Thymus (tissue), 11 donors: ENCODE measurements at regions not wholly inside any gene's neighbourhood (a gene's known extent, or its start where the extent isn't known, plus 50 kb on each side); places are given as distances from the start of the nearest gene placed in this dataset.

ENCODE experiments used
- DNase-seq, 9 donors: peaks; one replicate each; pipeline ENCODE4 v3.0.0-alpha.2; 2013; ENCODE audit warnings: low spot score in 9 of 9, low read depth in 6 of 9, missing footprints in 1 of 9
- H3K27ac ChIP-seq, 2 donors: one replicate each; pipeline ENCODE4 v1.5.1; 2013; ENCODE audit warnings: control low read depth in 1 of 2, low read depth in 1 of 2, low read length in 1 of 2, mild to moderate bottlenecking in 1 of 2, moderate library complexity in 1 of 2
- H3K27me3 ChIP-seq, 2 donors: one replicate each; pipeline ENCODE4 v1.5.1; 2013; ENCODE audit warnings: low read length in 1 of 2; ENCODE audit not compliant: control insufficient read depth in 2 of 2, insufficient read depth in 1 of 2
- H3K36me3 ChIP-seq, 2 donors: one replicate each; pipeline ENCODE4 v1.5.1; 2013; ENCODE audit warnings: low read length in 1 of 2, mild to moderate bottlenecking in 1 of 2, moderate library complexity in 1 of 2; ENCODE audit not compliant: control insufficient read depth in 2 of 2, insufficient read depth in 2 of 2
- H3K4me1 ChIP-seq, 2 donors: one replicate each; pipeline ENCODE4 v1.5.1; 2013; ENCODE audit warnings: low read length in 2 of 2; ENCODE audit not compliant: control insufficient read depth in 2 of 2, insufficient read depth in 2 of 2
- H3K4me3 ChIP-seq, 2 donors: one replicate each; pipeline ENCODE4 v1.5.1; 2013; ENCODE audit warnings: low read length in 2 of 2, control low read depth in 1 of 2, mild to moderate bottlenecking in 1 of 2
- H3K9me3 ChIP-seq, 2 donors: one replicate each; pipeline ENCODE4 v1.5.1; 2013; ENCODE audit warnings: low read length in 1 of 2, mild to moderate bottlenecking in 1 of 2; ENCODE audit not compliant: control insufficient read depth in 2 of 2, insufficient read depth in 1 of 2
- WGBS: extraction: QIAGEN DNeasy Blood & Tissue Kit; methylation state at CpG from one replicate; pipeline ENCODE4 v1.1.7; 2013; 5-methylcytosine and 5-hydroxymethylcytosine counted together
- donor health status: healthy.

GRCh38 chr10:124176349-124177179, 83.2 kb upstream of the CHST15 start:
- H3K4me3 ChIP-seq, result no peak overlapping the region
- no peaks in the 10 kb centered on the region for H3K9me3 ChIP-seq
- DNase-seq, result peak in 1 of 9 donors; percentile 26
- WGBS, result 33% methylated on average over 15 of the region's 15 CpGs
- H3K27me3 ChIP-seq, result peaks cover 0 to 7% of the 10 kb centered on the region in 2 donors
- no peaks in the 10 kb centered on the region for H3K36me3 ChIP-seq
- H3K27ac ChIP-seq, result no peak overlapping the region
- H3K4me1 ChIP-seq, result peaks cover 12 to 38% of the 10 kb centered on the region in 2 donors

- peaks cover 0 to 7% of the 10 kb centered on the region in 2 donors for H3K27me3 ChIP-seq
- H3K4me1 ChIP-seq, result peaks cover 12 to 43% of the 10 kb centered on the region in 2 donors
- H3K27ac ChIP-seq, result no peak overlapping the region
- H3K4me3 ChIP-seq, result no peak overlapping the region
- no peaks in the 10 kb centered on the region for H3K9me3 ChIP-seq
- no peaks in the 10 kb centered on the region for H3K36me3 ChIP-seq
- peak in 2 of 9 donors; percentile 41 to 56 for DNase-seq
- WGBS, result 44% methylated on average over 10 of the region's 10 CpGs
Measured at GRCh38 chr10:124175701-124176348, 82.4 kb upstream of the CHST15 start.

GRCh38 chr10:124174673-124175645, 81.6 kb upstream of the CHST15 start:
- no peak overlapping the region for H3K27ac ChIP-seq
- H3K36me3 ChIP-seq, result no peaks in the 10 kb centered on the region
- DNase-seq, result no peak
- 97% methylated on average over 10 of the region's 10 CpGs for WGBS
- peaks cover 0 to 7% of the 10 kb centered on the region in 2 donors for H3K27me3 ChIP-seq
- H3K9me3 ChIP-seq, result no peaks in the 10 kb centered on the region
- no peak overlapping the region for H3K4me3 ChIP-seq
- peaks cover 12 to 43% of the 10 kb centered on the region in 2 donors for H3K4me1 ChIP-seq

- no peak overlapping the region for H3K4me3 ChIP-seq
- WGBS, result 99% methylated on average over 15 of the region's 15 CpGs
- H3K9me3 ChIP-seq, result no peaks in the 10 kb centered on the region
- H3K36me3 ChIP-seq, result no peaks in the 10 kb centered on the region
- peaks cover 12 to 43% of the 10 kb centered on the region in 2 donors for H3K4me1 ChIP-seq
- no peak for DNase-seq
- H3K27me3 ChIP-seq, result peaks cover 0 to 7% of the 10 kb centered on the region in 2 donors
- no peak overlapping the region for H3K27ac ChIP-seq
Measured at GRCh38 chr10:124174071-124174566, 80.7 kb upstream of the CHST15 start.

GRCh38 chr10:124173298-124173900, 80.0 kb upstream of the CHST15 start:
- Histone ChIP-seq H3K4me1 (peaks cover 12 to 43% of the 10 kb centered on the region in 2 donors), H3K9me3 (no peaks in the 10 kb centered on the region), H3K27me3 (peaks cover 0 to 7% of the 10 kb centered on the region in 2 donors), H3K36me3 (no peaks in the 10 kb centered on the region), H3K27ac (no peak overlapping the region), H3K4me3 (no peak overlapping the region)
- no peak for DNase-seq
- WGBS, result 96% methylated on average over 16 of the region's 16 CpGs

GRCh38 chr10:124172181-124172916, 79.0 kb upstream of the CHST15 start:
- Histone ChIP-seq H3K4me1 (peaks cover 12 to 43% of the 10 kb centered on the region in 2 donors), H3K27ac (peak overlapping the region; percentile 26 to 51), H3K27me3 (peaks cover 0 to 7% of the 10 kb centered on the region in 2 donors), H3K4me3 (no peak overlapping the region), H3K36me3 (no peaks in the 10 kb centered on the region), H3K9me3 (no peaks in the 10 kb centered on the region)
- 94% methylated on average over 19 of the region's 19 CpGs for WGBS
- peak in 1 of 9 donors; percentile 22 for DNase-seq

GRCh38 chr10:124171561-124171960, 78.2 kb upstream of the CHST15 start:
- no peak for DNase-seq
- H3K9me3 ChIP-seq, result no peaks in the 10 kb centered on the region
- WGBS, result 93% methylated on average over 2 of the region's 2 CpGs
- peaks cover 12 to 38% of the 10 kb centered on the region in 2 donors for H3K4me1 ChIP-seq
- no peak overlapping the region for H3K4me3 ChIP-seq
- peaks cover 0 to 6% of the 10 kb centered on the region in 2 donors for H3K27me3 ChIP-seq
- no peak overlapping the region for H3K27ac ChIP-seq
- no peaks in the 10 kb centered on the region for H3K36me3 ChIP-seq

- H3K36me3 ChIP-seq, result no peaks in the 10 kb centered on the region
- 96% methylated on average over 7 of the region's 7 CpGs for WGBS
- no peak overlapping the region for H3K27ac ChIP-seq
- no peak for DNase-seq
- H3K27me3 ChIP-seq, result no peaks in the 10 kb centered on the region
- H3K4me1 ChIP-seq, result peaks cover 7 to 29% of the 10 kb centered on the region in 2 donors
- H3K9me3 ChIP-seq, result no peaks in the 10 kb centered on the region
- no peak overlapping the region for H3K4me3 ChIP-seq
Measured at GRCh38 chr10:124170631-124171030, 77.2 kb upstream of the CHST15 start.
